T47D (cell line): ENCODE measurements at regions not wholly inside any gene's neighbourhood (a gene's known extent, or its start where the extent isn't known, plus 50 kb on each side); places are given as distances from the start of the nearest gene placed in this dataset.

Source experiments
- DNase-seq, 2 experiments: peaks; one replicate each; pipeline versions ENCODE4 v3.0.0 to v3.0.0-alpha.2; 2011 to 2012; ENCODE audit warnings: low read depth in 1 of 2, low spot score in 1 of 2
- JUND ChIP-seq: IDR thresholded peaks from 2 replicates; pipeline ENCODE4 v1.6.1; 2012; ENCODE audit warnings: low read depth
- in situ Hi-C: cut with HindIII; loops from 2 replicates; pipeline ENCODE4 v1.10.0; 2016; ENCODE audit warnings: low sequenced_read_pairs, low pct_unique_long_range_greater_than_20kb

- DNase-seq: no peak
- in situ Hi-C loops: no loop called here
- TF ChIP-seq JUND: no peak
These were observed 290.9 kb downstream of the CRPPA start for GRCh38 chr7:16130111-16131110.

GRCh38 chr7:16129431-16130110 lies 291.8 kb downstream of the CRPPA start:
- peak in 1 of 2 experiments; percentile 22 for DNase-seq
- in situ Hi-C loops: no loop called here
- no peak for TF ChIP-seq JUND

GRCh38 chr7:16123117-16123770 lies 298.1 kb downstream of the CRPPA start:
- no peak for DNase-seq
- in situ Hi-C loops: no loop called here
- no peak for TF ChIP-seq JUND

- no peak for TF ChIP-seq JUND
- in situ Hi-C loops: no loop called here
- no peak for DNase-seq
These were observed 299.4 kb downstream of the CRPPA start for GRCh38 chr7:16121876-16122390.

- no peak for TF ChIP-seq JUND
- in situ Hi-C loops: no loop called here
- DNase-seq: no peak
These were observed 306.0 kb downstream of the CRPPA start for GRCh38 chr7:16115374-16115773.

GRCh38 chr7:16114633-16115032 lies 306.7 kb downstream of the CRPPA start:
- in situ Hi-C loops: no loop called here
- no peak for TF ChIP-seq JUND
- peak; percentile 12 to 70 for DNase-seq

GRCh38 chr7:16114071-16114470 lies 307.3 kb downstream of the CRPPA start:
- DNase-seq: no peak
- in situ Hi-C loops: no loop called here
- no peak for TF ChIP-seq JUND

GRCh38 chr7:16113058-16113457 lies 308.3 kb downstream of the CRPPA start:
- no peak for TF ChIP-seq JUND
- no peak for DNase-seq
- in situ Hi-C loops: no loop called here

- TF ChIP-seq JUND: no peak
- DNase-seq: no peak
- in situ Hi-C loops: no loop called here
These were observed 314.5 kb downstream of the CRPPA start for GRCh38 chr7:16106869-16107268.

GRCh38 chr7:16106300-16106699 lies 315.0 kb downstream of the CRPPA start:
- no peak for TF ChIP-seq JUND
- in situ Hi-C loops: no loop called here
- DNase-seq: no peak

- no peak for TF ChIP-seq JUND
- in situ Hi-C loops: no loop called here
- DNase-seq: no peak
These were observed 322.0 kb downstream of the CRPPA start for GRCh38 chr7:16099302-16099849.

- peak in 1 of 2 experiments; percentile 62 for DNase-seq
- in situ Hi-C loops: no loop called here
- TF ChIP-seq JUND: no peak
These were observed 322.7 kb downstream of the CRPPA start for GRCh38 chr7:16098585-16099179.
